Cerebellar nuclear complex (tissue), 1 donor: ENCODE measurements at regions not wholly inside any gene's neighbourhood (a gene's known extent, or its start where the extent isn't known, plus 50 kb on each side); places are given as distances from the start of the nearest gene placed in this dataset.
"Not testable (repeated sequence)": the region's sequence is repeated elsewhere in the genome, so short reads cannot be mapped to it uniquely, and the experiment has no call there.

ENCODE experiments used
- DNase-seq, 2 experiments: peaks; one replicate each; lab custom pipeline; 2025; lab: John Stamatoyannopoulos, UW

GRCh38 chr15:26073430-26074333 lies 210.6 kb upstream of the ATP10A start:
- DNase-seq = no peak

GRCh38 chr15:26070095-26070532 lies 207.0 kb upstream of the ATP10A start:
- no peak for DNase-seq

- DNase-seq = no peak
These were observed 206.1 kb upstream of the ATP10A start for GRCh38 chr15:26069231-26069641.

- no peak for DNase-seq
These were observed 203.8 kb upstream of the ATP10A start for GRCh38 chr15:26066896-26067295.

- no peak for DNase-seq
These were observed 202.6 kb upstream of the ATP10A start for GRCh38 chr15:26065723-26066122.

GRCh38 chr15:26061248-26061647 lies 198.1 kb upstream of the ATP10A start:
- no peak for DNase-seq

- DNase-seq = not testable (repeated sequence)
These were observed 193.6 kb upstream of the ATP10A start for GRCh38 chr15:26056766-26057165.

- no peak for DNase-seq
These were observed 188.9 kb upstream of the ATP10A start for GRCh38 chr15:26051761-26052675.

- no peak for DNase-seq
These were observed 187.9 kb upstream of the ATP10A start for GRCh38 chr15:26050984-26051383.

GRCh38 chr15:26049900-26050657 lies 187.0 kb upstream of the ATP10A start:
- no peak for DNase-seq

- DNase-seq = no peak
These were observed 185.5 kb upstream of the ATP10A start for GRCh38 chr15:26048669-26049068.

- DNase-seq = no peak
These were observed 182.4 kb upstream of the ATP10A start for GRCh38 chr15:26045516-26045915.

GRCh38 chr15:26043018-26043417 lies 179.9 kb upstream of the ATP10A start:
- no peak for DNase-seq

- DNase-seq = no peak
These were observed 175.6 kb upstream of the ATP10A start for GRCh38 chr15:26038693-26039092.

GRCh38 chr15:26037369-26037768 lies 174.2 kb upstream of the ATP10A start:
- no peak for DNase-seq

GRCh38 chr15:26033493-26033892 lies 170.4 kb upstream of the ATP10A start:
- DNase-seq = no peak

- no peak for DNase-seq
These were observed 169.2 kb upstream of the ATP10A start for GRCh38 chr15:26032162-26032846.

- DNase-seq = not testable (repeated sequence)
These were observed 166.5 kb upstream of the ATP10A start for GRCh38 chr15:26029586-26029985.

GRCh38 chr15:26029146-26029545 lies 166.0 kb upstream of the ATP10A start:
- DNase-seq = no peak

- no peak for DNase-seq
These were observed 165.1 kb upstream of the ATP10A start for GRCh38 chr15:26028086-26028740.

GRCh38 chr15:26026671-26027070 lies 163.5 kb upstream of the ATP10A start:
- DNase-seq = not testable (repeated sequence)
